Thyroid gland (tissue), 4 donors: ENCODE measurements at regions not wholly inside any gene's neighbourhood (a gene's known extent, or its start where the extent isn't known, plus 50 kb on each side); places are given as distances from the start of the nearest gene placed in this dataset.

ENCODE experiments used
- DNase-seq, 2 donors: peaks; one replicate each; pipeline ENCODE4 v3.0.0-alpha.2; 2019
- H3K27ac ChIP-seq, 3 donors: fragments of 200-600 bp; sonication (generic); 1 replicate in 2 of 3; 2 replicates in 1 of 3; pipeline ENCODE4 v1.5.1; 2016 to 2019; ENCODE audit warnings: mild to moderate bottlenecking in 1 of 3, moderate library complexity in 1 of 3
- H3K27me3 ChIP-seq: fragments of 200-600 bp; sonication (generic); one replicate; pipeline ENCODE4 v1.5.1; 2019
- H3K36me3 ChIP-seq, 2 donors: fragments of 200-600 bp; sonication (generic); one replicate each; pipeline ENCODE4 v1.5.1; 2016 to 2019
- H3K4me1 ChIP-seq, 2 donors: fragments of 200-600 bp; sonication (generic); one replicate each; pipeline ENCODE4 v1.5.1; 2017 to 2019
- H3K4me3 ChIP-seq, 3 donors: fragments of 200-600 bp; sonication (generic); replicated peaks in 1 of 3; 1 replicate in 2 of 3; 2 replicates in 1 of 3; pipeline ENCODE4 v1.5.1; 2016; ENCODE audit warnings: mild to moderate bottlenecking in 1 of 3
- H3K9me3 ChIP-seq: fragments of 200-600 bp; sonication (generic); one replicate; pipeline ENCODE4 v1.5.1; 2017
- POLR2A ChIP-seq, 2 donors: fragments of 450-650 bp; IDR thresholded peaks; one replicate each; pipeline ENCODE4 v1.6.1; 2017; ENCODE audit warnings: antibody characterized with exemption in 2 of 2, mild to moderate bottlenecking in 2 of 2, moderate library complexity in 1 of 2
- WGBS, 2 donors: methylation state at CpG; one replicate each; pipeline ENCODE4 v1.1.5; 2017; 5-methylcytosine and 5-hydroxymethylcytosine counted together
- intact Hi-C: fragments of 100-400 bp; cut with DNase I; formaldehyde crosslinking; loops from one replicate; pipeline ENCODE4 v1.15.1; 2023
- TF ChIP-seq, protein P1 (sequence below), 6 experiments: fragments of 200-600 bp in 3 of 6; fragments of 450-650 bp in 3 of 6; sonication (generic) in 3 of 6; IDR thresholded peaks; one replicate each; pipeline ENCODE4 v1.5.1; 2016 to 2019; ENCODE audit warnings: antibody characterized with exemption in 6 of 6, mild to moderate bottlenecking in 2 of 6, inconsistent platforms in 1 of 6, moderate library complexity in 1 of 6

DNA sequence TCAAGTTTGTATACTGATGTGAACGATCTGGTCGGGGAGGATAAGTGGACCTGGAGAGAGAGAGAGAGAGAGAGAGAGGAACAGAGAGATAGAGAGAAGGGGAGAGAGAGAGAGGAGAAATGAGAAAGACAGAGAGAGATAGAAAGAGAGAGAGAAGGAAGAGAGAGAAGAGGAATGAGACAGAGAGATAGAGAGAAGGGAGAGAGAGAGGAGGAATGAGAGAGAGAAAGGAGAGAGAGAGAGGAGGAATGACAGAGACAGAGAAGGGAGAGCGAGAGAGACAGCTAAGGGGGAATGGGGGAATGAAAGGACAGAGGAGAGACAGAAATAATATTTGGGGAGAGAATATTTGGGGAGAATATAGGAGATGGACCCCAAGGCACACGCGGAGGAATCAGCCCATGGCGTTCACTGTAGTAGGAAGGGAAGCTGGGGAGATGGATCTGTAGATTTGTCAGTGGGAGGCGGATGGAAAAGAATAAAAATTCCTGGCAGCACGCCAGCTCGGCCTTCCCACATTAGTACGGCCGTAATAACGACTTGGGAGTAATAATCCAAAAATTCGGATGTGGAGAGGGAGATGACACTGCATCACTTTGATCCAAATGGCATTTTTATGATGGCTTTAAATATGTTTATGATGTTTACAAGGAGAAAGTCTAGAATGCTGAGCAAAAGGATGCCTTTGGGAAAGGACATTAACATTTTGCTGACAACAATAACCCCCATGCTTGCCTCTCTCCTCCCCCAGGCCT lies 159.8 kb upstream of the KCNJ6 start:
- no peak overlapping the region for H3K4me3 ChIP-seq
- H3K27ac ChIP-seq: no peak overlapping the region
- H3K27me3 ChIP-seq: no peaks in the 10 kb centered on the region
- no peaks in the 10 kb centered on the region for H3K4me1 ChIP-seq
- H3K9me3 ChIP-seq: no peaks in the 10 kb centered on the region
- no peak for DNase-seq
- intact Hi-C loops: no loop called here
- 73 to 80% methylated on average over 13 of the region's 13 CpGs for WGBS, 2 donors
- no peak for TF ChIP-seq POLR2A (IDR thresholded peaks at IDR 0.05)
- TF ChIP-seq, protein P1, sequence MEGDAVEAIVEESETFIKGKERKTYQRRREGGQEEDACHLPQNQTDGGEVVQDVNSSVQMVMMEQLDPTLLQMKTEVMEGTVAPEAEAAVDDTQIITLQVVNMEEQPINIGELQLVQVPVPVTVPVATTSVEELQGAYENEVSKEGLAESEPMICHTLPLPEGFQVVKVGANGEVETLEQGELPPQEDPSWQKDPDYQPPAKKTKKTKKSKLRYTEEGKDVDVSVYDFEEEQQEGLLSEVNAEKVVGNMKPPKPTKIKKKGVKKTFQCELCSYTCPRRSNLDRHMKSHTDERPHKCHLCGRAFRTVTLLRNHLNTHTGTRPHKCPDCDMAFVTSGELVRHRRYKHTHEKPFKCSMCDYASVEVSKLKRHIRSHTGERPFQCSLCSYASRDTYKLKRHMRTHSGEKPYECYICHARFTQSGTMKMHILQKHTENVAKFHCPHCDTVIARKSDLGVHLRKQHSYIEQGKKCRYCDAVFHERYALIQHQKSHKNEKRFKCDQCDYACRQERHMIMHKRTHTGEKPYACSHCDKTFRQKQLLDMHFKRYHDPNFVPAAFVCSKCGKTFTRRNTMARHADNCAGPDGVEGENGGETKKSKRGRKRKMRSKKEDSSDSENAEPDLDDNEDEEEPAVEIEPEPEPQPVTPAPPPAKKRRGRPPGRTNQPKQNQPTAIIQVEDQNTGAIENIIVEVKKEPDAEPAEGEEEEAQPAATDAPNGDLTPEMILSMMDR (IDR thresholded peaks at IDR 0.05): no peak
- H3K36me3 ChIP-seq: no peaks in the 10 kb centered on the region

DNA sequence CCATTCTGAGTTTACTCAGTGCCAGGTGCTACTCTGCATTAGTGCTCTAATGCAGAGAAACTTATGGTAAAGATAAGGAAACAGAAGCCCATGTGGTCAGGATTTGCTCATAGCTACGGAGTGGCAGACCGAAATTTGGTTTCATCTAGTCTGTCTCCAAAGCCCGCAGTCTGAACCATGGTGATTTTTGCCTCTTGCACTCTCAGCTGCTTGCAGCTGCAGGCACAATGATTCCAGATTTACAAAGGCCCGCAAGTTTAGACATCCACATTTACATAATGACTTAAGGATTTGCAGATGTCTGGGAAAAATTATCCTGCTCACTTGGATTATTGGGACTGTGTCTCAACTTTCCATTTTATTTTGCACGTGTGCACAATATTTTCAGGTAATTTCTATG lies 161.3 kb upstream of the KCNJ6 start:
- intact Hi-C loops: no loop called here
- DNase-seq: no peak
- Histone ChIP-seq H3K27ac (no peak overlapping the region), H3K4me1 (no peaks in the 10 kb centered on the region), H3K36me3 (no peaks in the 10 kb centered on the region), H3K27me3 (no peaks in the 10 kb centered on the region), H3K4me3 (no peak overlapping the region), H3K9me3 (no peaks in the 10 kb centered on the region)
- WGBS, 2 donors: 87 to 89% methylated on average over 5 of the region's 5 CpGs
- TF ChIP-seq POLR2A (IDR thresholded peaks at IDR 0.05): no peak
- TF ChIP-seq, protein P1 (IDR thresholded peaks at IDR 0.05): no peak

DNA sequence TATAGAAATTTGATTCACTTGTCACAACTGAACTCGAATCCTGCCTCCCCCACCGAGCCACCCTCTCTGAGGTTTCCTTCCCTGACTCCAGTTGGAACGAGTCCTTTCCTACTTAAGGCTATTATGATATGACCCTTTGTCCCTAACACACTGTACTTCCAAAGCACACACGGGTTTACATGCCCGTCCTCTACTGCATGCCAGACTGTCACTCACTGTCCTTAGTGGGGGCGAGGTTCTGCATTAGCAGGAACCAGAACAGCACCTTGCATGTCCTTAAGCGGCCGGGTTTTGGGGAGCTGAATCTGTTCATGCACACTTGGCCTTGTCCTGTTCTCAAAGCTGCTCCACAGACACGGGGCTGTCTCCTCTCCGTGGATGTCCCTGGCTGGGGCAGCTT lies 164.6 kb upstream of the KCNJ6 start:
- WGBS, 2 donors: 80 to 83% methylated on average over 10 of the region's 10 CpGs
- H3K4me1 ChIP-seq: no peaks in the 10 kb centered on the region
- H3K27ac ChIP-seq: no peak overlapping the region
- H3K4me3 ChIP-seq: no peak overlapping the region
- no peaks in the 10 kb centered on the region for H3K36me3 ChIP-seq
- intact Hi-C loops: no loop called here
- TF ChIP-seq, protein P1 (IDR thresholded peaks at IDR 0.05): no peak
- TF ChIP-seq POLR2A (IDR thresholded peaks at IDR 0.05): no peak
- no peaks in the 10 kb centered on the region for H3K27me3 ChIP-seq
- H3K9me3 ChIP-seq: no peaks in the 10 kb centered on the region
- DNase-seq: no peak

DNA sequence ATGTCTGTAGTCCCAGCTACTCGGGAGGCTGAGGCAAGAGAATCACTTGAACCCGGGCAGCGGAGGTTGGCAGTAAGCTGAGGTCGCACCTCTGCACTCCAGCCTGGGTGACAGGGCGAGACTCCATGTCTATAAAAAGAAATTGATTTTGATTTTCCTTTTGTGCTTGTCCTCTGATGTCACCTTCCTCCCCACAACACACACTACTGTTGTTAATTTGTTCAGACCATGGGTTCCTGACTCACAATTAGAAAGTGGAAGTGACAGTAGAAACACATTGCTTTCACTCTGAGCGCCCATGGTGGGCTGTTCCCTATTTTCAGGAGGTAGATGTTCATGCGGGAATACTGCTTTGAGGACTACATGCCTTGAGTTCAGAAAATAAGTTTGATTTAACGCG lies 165.5 kb upstream of the KCNJ6 start:
- WGBS, 2 donors: 92 to 94% methylated on average over 9 of the region's 9 CpGs
- no peak overlapping the region for H3K4me3 ChIP-seq
- no peak for TF ChIP-seq POLR2A (IDR thresholded peaks at IDR 0.05)
- TF ChIP-seq, protein P1 (IDR thresholded peaks at IDR 0.05): no peak
- no peaks in the 10 kb centered on the region for H3K4me1 ChIP-seq
- no peaks in the 10 kb centered on the region for H3K9me3 ChIP-seq
- H3K27ac ChIP-seq: no peak overlapping the region
- no peaks in the 10 kb centered on the region for H3K27me3 ChIP-seq
- no peaks in the 10 kb centered on the region for H3K36me3 ChIP-seq
- intact Hi-C loops: no loop called here
- DNase-seq: no peak

DNA sequence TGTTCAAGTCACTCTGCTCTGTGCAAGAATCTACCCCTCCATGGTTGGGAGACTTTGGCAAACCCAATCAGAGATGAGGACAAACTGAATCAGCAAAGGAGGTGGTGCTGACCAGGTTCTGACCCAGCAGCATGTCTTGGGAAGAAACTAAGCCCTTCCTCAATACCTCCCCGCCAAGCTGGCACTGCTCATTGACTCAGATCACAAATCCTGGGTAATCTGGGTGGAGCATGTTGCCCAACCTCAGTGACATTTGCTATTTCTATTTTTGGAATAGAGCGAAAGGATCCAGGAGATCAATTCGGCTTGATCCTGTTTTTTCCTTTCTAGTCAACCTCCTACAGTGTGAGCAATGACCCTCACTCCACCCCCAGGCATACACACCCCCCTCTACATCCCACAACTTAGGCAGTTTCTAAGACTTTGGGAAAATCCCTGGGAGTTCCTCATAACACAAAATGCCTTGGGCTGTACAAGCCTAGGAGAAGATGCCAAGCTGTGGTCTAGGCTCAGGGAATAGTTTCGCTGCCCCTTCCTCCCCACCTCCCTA lies 166.8 kb upstream of the KCNJ6 start:
- Histone ChIP-seq H3K4me1 (no peaks in the 10 kb centered on the region), H3K36me3 (no peaks in the 10 kb centered on the region), H3K4me3 (no peak overlapping the region), H3K9me3 (no peaks in the 10 kb centered on the region), H3K27ac (no peak overlapping the region), H3K27me3 (no peaks in the 10 kb centered on the region)
- DNase-seq: no peak
- TF ChIP-seq POLR2A (IDR thresholded peaks at IDR 0.05): no peak
- TF ChIP-seq, protein P1 (IDR thresholded peaks at IDR 0.05): no peak
- WGBS, 2 donors: 71 to 85% methylated on average over 4 of the region's 4 CpGs
- intact Hi-C loops: no loop called here
